Nephron (organoid): ENCODE measurements at regions not wholly inside any gene's neighbourhood (a gene's known extent, or its start where the extent isn't known, plus 50 kb on each side); places are given as distances from the start of the nearest gene placed in this dataset.
A peak's percentile ranks its signal among the peaks of the same experiment; 100 is the strongest.

ENCODE experiments used
- H3K27ac Mint-ChIP-seq, 3 experiments: 2 replicates each; pipeline ENCODE4 v1.8.0; 2020; ENCODE audit warnings: mixed read lengths in 3 of 3, mild to moderate bottlenecking in 2 of 3, moderate library complexity in 1 of 3
- H3K27me3 Mint-ChIP-seq: 2 replicates; pipeline ENCODE4 v1.8.0; 2021; ENCODE audit warnings: low read depth, mild to moderate bottlenecking, moderate library complexity, mixed read lengths
- H3K36me3 Mint-ChIP-seq: 2 replicates; pipeline ENCODE4 v1.8.0; 2020; ENCODE audit warnings: low read depth, mixed read lengths
- H3K4me1 Mint-ChIP-seq: 2 replicates; pipeline ENCODE4 v1.8.0; 2020; ENCODE audit warnings: mixed read lengths
- H3K4me3 Mint-ChIP-seq, 3 experiments: 2 replicates each; pipeline ENCODE4 v1.8.0; 2020; ENCODE audit warnings: mild to moderate bottlenecking in 3 of 3, mixed read lengths in 3 of 3, moderate library complexity in 2 of 3
- H3K9me3 Mint-ChIP-seq: 2 replicates; pipeline ENCODE4 v1.8.0; 2020; ENCODE audit warnings: mixed read lengths
- TF ChIP-seq, protein P1 (sequence below), 3 experiments: fragments of 200-600 bp; sonication (generic); IDR thresholded peaks; one replicate each; pipeline ENCODE4 v1.5.0; 2021; ENCODE audit warnings: antibody characterized with exemption in 3 of 3; ENCODE audit not compliant: unreplicated experiment in 3 of 3

DNA sequence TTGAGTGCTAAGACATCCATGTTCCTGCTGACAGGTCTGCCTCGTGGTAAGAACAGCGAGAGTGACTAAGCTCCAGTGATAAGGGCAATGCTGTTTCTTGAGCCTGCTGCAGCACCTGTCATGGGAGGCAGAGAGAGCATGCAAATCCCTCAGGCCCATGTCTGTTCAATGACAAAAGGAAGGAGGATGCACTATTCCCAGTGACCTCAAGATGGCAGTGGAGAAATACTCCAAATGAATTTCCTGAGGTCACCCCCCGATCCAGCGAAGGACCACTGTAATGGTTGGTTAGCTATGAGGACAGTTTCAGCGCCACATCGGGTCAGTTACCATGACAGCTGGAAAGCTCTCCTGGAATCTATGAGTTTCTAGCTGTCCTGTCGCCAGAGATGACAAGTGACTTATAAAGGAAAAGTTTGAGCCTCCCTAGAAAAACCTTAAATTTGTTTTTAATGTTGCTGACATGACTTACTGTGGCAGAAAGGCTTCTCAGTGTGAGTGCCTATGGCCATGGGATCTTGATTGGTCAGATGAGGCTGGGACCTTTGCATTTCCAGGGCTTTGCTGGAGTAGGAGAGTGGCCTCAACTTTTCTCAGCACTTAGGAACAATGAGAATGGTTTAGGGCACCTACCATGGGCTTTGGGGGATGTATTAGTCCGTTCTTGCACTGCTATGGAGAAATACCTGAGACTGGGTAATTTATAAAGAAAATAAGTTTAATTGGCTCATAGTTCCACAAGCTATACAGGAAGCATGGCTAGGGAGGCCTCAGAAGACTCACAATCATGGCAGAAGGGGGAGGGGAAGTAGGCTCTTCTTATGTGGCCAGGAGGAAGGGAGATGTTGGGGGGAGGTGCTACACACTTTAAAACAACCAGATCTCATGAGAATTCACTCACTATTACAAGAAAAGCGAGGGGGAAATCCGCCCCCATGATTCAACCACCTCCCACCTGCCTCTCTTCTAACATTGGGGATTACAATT, 88.0 kb upstream of the TMEM260 start:
- H3K36me3 Mint-ChIP-seq: no peaks in the 10 kb centered on the region
- no peaks in the 10 kb centered on the region for H3K9me3 Mint-ChIP-seq
- H3K27me3 Mint-ChIP-seq: peaks cover 13% of the 10 kb centered on the region
- H3K4me1 Mint-ChIP-seq: no peaks in the 10 kb centered on the region
- H3K4me3 Mint-ChIP-seq: no peak overlapping the region
- H3K27ac Mint-ChIP-seq: no peak overlapping the region
- TF ChIP-seq, protein P1, sequence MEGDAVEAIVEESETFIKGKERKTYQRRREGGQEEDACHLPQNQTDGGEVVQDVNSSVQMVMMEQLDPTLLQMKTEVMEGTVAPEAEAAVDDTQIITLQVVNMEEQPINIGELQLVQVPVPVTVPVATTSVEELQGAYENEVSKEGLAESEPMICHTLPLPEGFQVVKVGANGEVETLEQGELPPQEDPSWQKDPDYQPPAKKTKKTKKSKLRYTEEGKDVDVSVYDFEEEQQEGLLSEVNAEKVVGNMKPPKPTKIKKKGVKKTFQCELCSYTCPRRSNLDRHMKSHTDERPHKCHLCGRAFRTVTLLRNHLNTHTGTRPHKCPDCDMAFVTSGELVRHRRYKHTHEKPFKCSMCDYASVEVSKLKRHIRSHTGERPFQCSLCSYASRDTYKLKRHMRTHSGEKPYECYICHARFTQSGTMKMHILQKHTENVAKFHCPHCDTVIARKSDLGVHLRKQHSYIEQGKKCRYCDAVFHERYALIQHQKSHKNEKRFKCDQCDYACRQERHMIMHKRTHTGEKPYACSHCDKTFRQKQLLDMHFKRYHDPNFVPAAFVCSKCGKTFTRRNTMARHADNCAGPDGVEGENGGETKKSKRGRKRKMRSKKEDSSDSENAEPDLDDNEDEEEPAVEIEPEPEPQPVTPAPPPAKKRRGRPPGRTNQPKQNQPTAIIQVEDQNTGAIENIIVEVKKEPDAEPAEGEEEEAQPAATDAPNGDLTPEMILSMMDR (IDR thresholded peaks at IDR 0.05; ENCODE audit: unreplicated experiment in 3 of 3): peak; percentile 69 to 74 (median 70)

DNA sequence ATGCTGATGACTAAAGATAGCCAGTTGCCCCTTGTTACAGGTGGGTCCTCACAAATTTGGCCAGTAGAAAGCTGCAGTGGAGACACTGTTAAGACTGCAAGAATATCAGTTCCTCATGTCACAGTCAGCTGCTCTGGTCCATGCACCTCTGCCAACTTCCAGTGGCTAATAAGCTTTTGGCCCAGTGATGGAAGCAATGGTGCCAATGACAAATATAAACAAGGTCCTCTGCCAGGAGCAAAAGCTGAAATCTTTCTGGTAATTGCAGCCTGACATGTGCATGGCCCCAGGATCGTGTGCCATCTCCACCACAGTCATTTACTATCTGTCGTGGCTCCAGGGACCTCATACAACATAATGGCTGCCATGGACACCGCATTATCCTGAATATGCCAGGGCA, 85.4 kb upstream of the TMEM260 start:
- Mint-ChIP-seq H3K27me3 (peaks cover 13% of the 10 kb centered on the region), H3K36me3 (no peaks in the 10 kb centered on the region), H3K4me3 (no peak overlapping the region), H3K9me3 (no peaks in the 10 kb centered on the region), H3K4me1 (no peaks in the 10 kb centered on the region), H3K27ac (no peak overlapping the region)
- TF ChIP-seq, protein P1 (IDR thresholded peaks at IDR 0.05; ENCODE audit: unreplicated experiment in 3 of 3): no peak

DNA sequence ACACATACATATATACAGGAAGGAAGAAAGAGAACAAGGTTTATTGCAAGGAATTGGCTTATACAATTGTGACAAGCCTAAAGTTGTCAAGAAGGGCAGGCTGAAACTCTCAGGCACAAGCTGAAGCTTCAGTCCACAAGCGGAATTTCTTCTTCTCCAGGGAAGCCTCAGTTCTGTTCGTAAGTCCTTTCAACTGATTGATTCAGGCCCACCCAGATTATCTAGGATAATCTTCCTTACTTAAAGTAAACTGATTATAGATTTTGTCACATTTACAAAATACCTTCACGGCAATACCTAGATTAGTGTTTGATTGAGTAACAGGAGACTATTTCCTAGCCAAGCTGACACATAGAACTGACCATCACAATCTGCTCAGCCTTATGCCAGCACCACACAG, 81.5 kb upstream of the TMEM260 start:
- TF ChIP-seq, protein P1 (IDR thresholded peaks at IDR 0.05; ENCODE audit: unreplicated experiment in 3 of 3): no peak
- Mint-ChIP-seq H3K27me3 (peaks cover 6% of the 10 kb centered on the region), H3K4me3 (no peak overlapping the region), H3K36me3 (no peaks in the 10 kb centered on the region), H3K9me3 (no peaks in the 10 kb centered on the region), H3K4me1 (no peaks in the 10 kb centered on the region), H3K27ac (no peak overlapping the region)

DNA sequence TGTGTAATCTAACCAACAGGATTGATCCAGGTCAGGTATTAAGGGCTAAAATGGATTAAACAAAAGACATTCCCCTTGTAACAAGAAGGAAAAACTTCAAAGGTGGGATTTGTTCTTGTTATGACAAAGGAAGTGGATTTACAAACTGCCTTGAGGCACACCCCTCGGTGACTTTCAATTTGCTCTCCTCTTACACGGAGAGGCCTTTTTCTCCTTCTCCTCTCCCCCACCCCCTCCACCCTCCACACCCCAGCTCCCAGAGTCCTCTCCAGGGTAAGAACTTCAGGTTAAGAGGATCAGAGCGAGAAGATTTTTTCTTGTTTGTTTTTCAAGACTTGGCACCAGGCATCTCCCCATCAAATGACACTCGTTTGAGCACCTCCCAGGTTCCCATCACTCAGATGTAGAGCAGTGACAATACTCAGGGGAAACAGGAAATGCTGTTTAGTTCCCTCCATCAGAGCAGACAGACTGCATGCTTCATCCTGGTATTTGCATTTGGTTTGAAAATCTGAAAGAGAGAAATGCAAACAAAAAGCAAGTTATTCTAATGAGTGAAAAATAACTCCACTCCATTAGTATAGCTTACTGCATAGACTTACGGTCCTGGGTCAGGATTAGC, 77.6 kb upstream of the TMEM260 start:
- Mint-ChIP-seq H3K27ac (no peak overlapping the region), H3K9me3 (peaks cover 2% of the 10 kb centered on the region), H3K4me1 (no peaks in the 10 kb centered on the region), H3K4me3 (no peak overlapping the region), H3K36me3 (no peaks in the 10 kb centered on the region), H3K27me3 (no peaks in the 10 kb centered on the region)
- TF ChIP-seq, protein P1 (IDR thresholded peaks at IDR 0.05; ENCODE audit: unreplicated experiment in 3 of 3): no peak

DNA sequence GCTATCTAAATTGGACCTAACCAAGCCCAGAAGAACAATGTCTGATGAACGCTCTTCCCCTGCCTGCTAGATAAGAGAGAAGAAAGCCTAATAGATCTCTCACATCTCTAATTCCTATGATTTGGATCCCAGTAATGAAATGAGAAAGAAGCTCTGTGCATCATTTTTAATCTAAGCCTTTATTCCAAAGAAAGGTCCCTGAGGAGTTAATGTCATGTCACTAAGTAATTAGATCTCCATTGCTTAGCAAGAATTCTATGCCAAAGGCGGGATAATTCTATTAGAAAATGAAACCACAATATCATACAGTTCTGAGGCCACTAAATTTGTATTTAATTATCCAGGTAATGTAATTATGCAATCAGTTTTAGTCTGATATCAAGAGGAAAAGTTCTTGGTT, 74.2 kb upstream of the TMEM260 start:
- TF ChIP-seq, protein P1 (IDR thresholded peaks at IDR 0.05; ENCODE audit: unreplicated experiment in 3 of 3): no peak
- no peak overlapping the region for H3K4me3 Mint-ChIP-seq
- H3K4me1 Mint-ChIP-seq: no peaks in the 10 kb centered on the region
- peaks cover 2% of the 10 kb centered on the region for H3K9me3 Mint-ChIP-seq
- H3K27me3 Mint-ChIP-seq: no peaks in the 10 kb centered on the region
- H3K36me3 Mint-ChIP-seq: no peaks in the 10 kb centered on the region
- no peak overlapping the region for H3K27ac Mint-ChIP-seq
